GM12872 (cell line): ENCODE measurements at regions not wholly inside any gene's neighbourhood (a gene's known extent, or its start where the extent isn't known, plus 50 kb on each side); places are given as distances from the start of the nearest gene placed in this dataset.

Experiments
- TF ChIP-seq, protein P1 (sequence below): IDR thresholded peaks from 3 replicates; pipeline ENCODE4 v1.5.1; 2011; ENCODE audit warnings: low read depth, mild to moderate bottlenecking, low read length, moderate library complexity; ENCODE audit not compliant: insufficient read depth

DNA sequence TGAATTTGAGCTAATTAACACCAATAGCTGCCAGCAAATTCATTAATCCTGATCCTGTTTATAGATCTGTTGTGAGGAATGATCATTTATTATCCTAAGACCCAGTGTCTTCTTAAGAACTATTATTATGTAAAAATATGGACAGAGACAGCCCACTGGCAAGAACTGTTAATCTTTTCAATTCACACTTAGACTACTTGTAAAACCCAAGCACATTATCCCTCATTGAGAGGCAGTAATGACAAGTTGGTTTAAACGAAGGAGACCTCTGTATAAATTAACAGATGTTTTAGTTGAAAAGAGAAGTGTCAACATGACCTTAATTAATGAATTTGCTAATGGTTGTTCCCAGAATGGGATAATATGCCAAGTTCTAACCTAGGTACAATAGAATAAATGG is 270.3 kb upstream of the IZUMO3 start:
- TF ChIP-seq, protein P1, sequence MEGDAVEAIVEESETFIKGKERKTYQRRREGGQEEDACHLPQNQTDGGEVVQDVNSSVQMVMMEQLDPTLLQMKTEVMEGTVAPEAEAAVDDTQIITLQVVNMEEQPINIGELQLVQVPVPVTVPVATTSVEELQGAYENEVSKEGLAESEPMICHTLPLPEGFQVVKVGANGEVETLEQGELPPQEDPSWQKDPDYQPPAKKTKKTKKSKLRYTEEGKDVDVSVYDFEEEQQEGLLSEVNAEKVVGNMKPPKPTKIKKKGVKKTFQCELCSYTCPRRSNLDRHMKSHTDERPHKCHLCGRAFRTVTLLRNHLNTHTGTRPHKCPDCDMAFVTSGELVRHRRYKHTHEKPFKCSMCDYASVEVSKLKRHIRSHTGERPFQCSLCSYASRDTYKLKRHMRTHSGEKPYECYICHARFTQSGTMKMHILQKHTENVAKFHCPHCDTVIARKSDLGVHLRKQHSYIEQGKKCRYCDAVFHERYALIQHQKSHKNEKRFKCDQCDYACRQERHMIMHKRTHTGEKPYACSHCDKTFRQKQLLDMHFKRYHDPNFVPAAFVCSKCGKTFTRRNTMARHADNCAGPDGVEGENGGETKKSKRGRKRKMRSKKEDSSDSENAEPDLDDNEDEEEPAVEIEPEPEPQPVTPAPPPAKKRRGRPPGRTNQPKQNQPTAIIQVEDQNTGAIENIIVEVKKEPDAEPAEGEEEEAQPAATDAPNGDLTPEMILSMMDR = no peak

DNA sequence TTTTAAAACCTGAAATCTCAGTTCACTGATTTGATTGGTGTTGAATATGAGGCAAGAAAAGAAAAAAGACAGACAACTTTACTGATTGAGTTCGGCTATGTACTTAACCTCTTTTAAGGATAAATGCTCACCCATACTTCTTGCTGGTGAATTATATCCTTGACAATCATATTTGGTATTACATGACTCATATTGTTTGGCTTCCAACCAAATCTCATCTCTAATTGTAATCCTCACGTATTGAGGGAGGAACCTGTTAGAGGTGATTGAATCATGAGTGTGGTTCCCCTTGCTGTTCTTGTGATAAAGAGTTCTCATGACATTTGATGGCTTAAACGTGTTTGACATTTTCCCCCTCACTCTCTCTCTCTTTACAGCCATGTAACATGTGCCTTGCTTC is 255.6 kb upstream of the IZUMO3 start:
- TF ChIP-seq, protein P1 = no peak

DNA sequence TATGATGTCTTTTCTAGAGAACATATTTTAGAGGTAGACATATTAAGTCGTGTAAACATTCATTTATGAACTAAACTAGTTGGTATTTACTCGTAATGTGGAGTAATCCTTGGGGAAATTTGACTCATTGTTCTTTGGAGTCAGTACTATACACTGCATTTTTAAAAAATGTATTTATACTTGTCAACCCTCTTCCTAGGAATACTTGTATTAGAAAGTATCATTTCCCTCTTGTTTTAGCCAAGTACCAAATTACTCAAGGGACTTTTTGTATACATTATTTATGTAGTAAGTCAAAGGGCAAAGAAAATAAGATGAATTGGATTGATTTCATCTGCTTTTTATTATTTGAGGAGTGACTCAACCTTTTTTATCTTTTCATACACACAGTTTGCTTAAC is 248.1 kb upstream of the IZUMO3 start:
- TF ChIP-seq, protein P1 = no peak

DNA sequence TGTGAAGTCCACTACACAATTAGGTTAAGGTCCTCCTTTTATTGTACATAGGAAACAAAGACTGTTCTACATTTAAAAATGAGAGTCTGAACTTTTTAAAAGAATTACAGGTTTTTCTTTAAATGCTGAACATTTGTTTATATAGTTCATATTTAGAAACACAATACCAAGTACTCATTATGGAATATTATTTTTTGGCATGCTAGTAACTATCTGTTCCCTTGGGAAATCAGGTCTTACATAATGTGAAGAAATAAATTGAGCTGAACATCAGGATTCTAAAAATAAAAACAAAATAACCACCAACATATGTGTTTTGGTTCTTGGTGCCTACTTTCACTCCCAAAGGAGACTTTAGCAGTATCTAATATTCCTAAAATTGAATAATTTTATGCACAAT is 230.5 kb upstream of the IZUMO3 start:
- TF ChIP-seq, protein P1 = no peak

DNA sequence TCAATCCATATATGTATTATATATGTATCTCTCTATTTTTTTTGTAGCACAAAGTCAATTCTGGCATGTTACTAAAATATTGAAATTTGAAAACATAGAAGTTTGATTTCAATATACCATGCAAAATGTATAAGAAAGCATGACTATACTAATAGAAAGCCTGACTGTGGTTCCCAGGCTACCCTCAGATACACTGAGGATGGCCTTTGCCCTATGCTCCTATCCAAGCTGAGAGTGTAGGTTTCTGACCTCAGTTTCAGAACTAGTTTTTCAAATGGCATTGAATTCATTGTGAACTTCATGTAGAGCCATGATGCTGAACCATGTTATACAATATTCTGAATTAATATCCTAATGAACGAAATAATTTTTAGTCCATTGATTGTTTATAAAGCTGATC is 220.4 kb upstream of the IZUMO3 start:
- TF ChIP-seq, protein P1 = no peak

DNA sequence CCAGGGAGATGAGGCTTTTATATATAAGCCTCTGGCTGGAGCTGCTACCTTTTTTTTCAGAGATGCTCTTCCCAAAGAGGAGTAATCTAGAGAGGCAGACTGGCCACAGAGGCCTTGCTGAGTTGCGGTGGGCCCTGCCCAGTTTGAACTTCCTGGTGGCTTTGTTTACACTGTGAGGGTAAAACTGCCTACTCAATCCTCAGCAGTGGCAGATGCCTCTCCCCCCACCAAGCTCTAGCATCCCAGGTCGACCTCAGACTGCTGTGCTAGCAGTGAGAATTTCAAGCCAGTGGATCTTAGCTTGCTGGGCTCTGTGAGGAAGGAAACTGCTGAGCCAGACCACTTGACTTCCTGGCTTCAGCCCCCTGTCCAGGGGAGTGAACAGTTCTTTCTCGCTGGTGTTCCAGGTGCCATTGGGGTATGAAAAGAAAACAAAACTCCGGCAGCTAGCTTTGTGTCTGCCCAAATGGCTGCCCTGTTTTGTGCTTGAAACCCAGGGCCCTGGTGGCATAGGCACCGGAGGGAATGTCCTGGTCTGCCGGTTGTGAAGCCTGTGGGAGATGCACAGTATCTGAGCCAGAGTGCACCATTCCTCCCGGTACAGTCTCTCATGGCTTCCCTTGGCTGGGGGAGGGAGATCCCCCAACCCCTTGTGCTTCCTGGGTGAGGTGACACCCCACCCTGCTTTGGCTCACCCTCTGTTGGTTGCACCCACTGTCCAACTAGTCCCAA is 219.5 kb upstream of the IZUMO3 start:
- TF ChIP-seq, protein P1 = no peak

DNA sequence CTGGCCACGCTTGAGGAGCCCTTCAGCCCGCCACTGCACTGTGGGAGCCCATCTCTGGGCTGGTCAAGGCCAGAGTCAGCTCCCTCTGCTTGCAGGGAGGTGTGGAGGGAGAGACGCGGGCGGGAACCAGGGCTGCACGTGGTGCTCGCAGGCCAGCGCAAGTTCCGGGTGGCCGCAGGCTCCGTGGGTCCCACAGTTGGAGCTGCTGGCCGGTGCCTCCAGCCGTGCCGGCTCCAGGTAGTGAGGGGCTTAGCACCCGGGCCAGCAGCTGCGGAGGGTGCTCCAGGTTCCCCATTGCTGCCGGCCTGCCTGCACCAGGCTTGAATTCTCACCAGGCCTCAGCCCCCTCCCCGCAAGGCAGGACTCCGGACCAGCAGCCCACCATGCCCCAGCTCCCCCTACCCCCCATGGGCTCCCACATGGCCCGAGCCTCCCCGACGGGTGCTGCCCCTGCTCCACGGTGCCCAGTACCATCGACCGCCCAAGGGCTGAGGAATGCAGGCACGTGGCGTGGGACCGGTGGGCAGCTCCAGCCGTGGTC is 192.8 kb upstream of the IZUMO3 start:
- TF ChIP-seq, protein P1 = no peak
